AG04450 (cell line): ENCODE measurements at regions not wholly inside any gene's neighbourhood (a gene's known extent, or its start where the extent isn't known, plus 50 kb on each side); places are given as distances from the start of the nearest gene placed in this dataset.

ENCODE experiments used
- CTCF ChIA-PET: fragments of 300-600, 350-600 bp; formaldehyde crosslinking; extraction: SDS; loops from one replicate; lab custom pipeline; 2022; ENCODE audit warnings: antibody characterized with exemption, inconsistent platforms; lab: Charles Lee
- POLR2A ChIA-PET: fragments of 350-600 bp; formaldehyde crosslinking; extraction: SDS; loops from one replicate; lab custom pipeline; 2021; ENCODE audit warnings: antibody characterized with exemption, inconsistent platforms; lab: Yijun Ruan, JAX
- DNase-seq: peaks from one replicate; pipeline ENCODE4 v3.0.0-alpha.2; 2011; ENCODE audit warnings: low read depth, low spot score
- H3K27ac ChIP-seq: one replicate; pipeline ENCODE4 v1.5.1; 2012; ENCODE audit warnings: low read depth, low read length, control low read depth
- H3K27me3 ChIP-seq: one replicate; pipeline ENCODE4 v1.6.0; 2012; ENCODE audit warnings: low read length; ENCODE audit not compliant: control insufficient read depth, insufficient read depth
- H3K4me3 ChIP-seq: 2 replicates; pipeline ENCODE4 v1.5.1; 2011; ENCODE audit warnings: mild to moderate bottlenecking, low read depth, low read length, control low read depth
- H3K9me3 ChIP-seq: 2 replicates; pipeline ENCODE4 v1.5.1; 2012; ENCODE audit warnings: low read length; ENCODE audit not compliant: control insufficient read depth, insufficient read depth
- TF ChIP-seq, protein P1 (sequence below): IDR thresholded peaks from 2 replicates; pipeline ENCODE4 v1.5.1; 2011; ENCODE audit warnings: low read depth, low read length, control low read depth, inconsistent platforms

- Histone ChIP-seq H3K27ac (no peak overlapping the region), H3K27me3 (no peaks in the 10 kb centered on the region), H3K9me3 (no peaks in the 10 kb centered on the region), H3K4me3 (no peak overlapping the region)
- DNase-seq = no peak
- ChIA-PET POLR2A (interaction anchor here (0.7 kb wide), 1 partner anchor 114 kb away, joined by 3 read pairs; no protein-coding TSS in a partner anchor), CTCF (interaction anchor here (0.6 kb wide), 1 partner anchor 1226 kb away, joined by 5 read pairs; no protein-coding TSS in a partner anchor)
- TF ChIP-seq, protein P1, sequence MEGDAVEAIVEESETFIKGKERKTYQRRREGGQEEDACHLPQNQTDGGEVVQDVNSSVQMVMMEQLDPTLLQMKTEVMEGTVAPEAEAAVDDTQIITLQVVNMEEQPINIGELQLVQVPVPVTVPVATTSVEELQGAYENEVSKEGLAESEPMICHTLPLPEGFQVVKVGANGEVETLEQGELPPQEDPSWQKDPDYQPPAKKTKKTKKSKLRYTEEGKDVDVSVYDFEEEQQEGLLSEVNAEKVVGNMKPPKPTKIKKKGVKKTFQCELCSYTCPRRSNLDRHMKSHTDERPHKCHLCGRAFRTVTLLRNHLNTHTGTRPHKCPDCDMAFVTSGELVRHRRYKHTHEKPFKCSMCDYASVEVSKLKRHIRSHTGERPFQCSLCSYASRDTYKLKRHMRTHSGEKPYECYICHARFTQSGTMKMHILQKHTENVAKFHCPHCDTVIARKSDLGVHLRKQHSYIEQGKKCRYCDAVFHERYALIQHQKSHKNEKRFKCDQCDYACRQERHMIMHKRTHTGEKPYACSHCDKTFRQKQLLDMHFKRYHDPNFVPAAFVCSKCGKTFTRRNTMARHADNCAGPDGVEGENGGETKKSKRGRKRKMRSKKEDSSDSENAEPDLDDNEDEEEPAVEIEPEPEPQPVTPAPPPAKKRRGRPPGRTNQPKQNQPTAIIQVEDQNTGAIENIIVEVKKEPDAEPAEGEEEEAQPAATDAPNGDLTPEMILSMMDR = no peak
Observed at GRCh38 chr1:80534606-80535360, 1266.0 kb upstream of the ADGRL2 start.

GRCh38 chr1:80533775-80534334, 1266.9 kb upstream of the ADGRL2 start:
- no peak for DNase-seq
- TF ChIP-seq, protein P1 = no peak
- ChIA-PET POLR2A (no interaction called here), CTCF (no interaction called here)
- no peaks in the 10 kb centered on the region for H3K27me3 ChIP-seq
- no peaks in the 10 kb centered on the region for H3K9me3 ChIP-seq
- no peak overlapping the region for H3K4me3 ChIP-seq
- no peak overlapping the region for H3K27ac ChIP-seq

- no peaks in the 10 kb centered on the region for H3K9me3 ChIP-seq
- TF ChIP-seq, protein P1 = no peak
- POLR2A ChIA-PET = no interaction called here
- no peak overlapping the region for H3K27ac ChIP-seq
- no peak for DNase-seq
- H3K4me3 ChIP-seq = no peak overlapping the region
- CTCF ChIA-PET = no interaction called here
- no peaks in the 10 kb centered on the region for H3K27me3 ChIP-seq
Observed at GRCh38 chr1:80533093-80533492, 1267.6 kb upstream of the ADGRL2 start.

DNA sequence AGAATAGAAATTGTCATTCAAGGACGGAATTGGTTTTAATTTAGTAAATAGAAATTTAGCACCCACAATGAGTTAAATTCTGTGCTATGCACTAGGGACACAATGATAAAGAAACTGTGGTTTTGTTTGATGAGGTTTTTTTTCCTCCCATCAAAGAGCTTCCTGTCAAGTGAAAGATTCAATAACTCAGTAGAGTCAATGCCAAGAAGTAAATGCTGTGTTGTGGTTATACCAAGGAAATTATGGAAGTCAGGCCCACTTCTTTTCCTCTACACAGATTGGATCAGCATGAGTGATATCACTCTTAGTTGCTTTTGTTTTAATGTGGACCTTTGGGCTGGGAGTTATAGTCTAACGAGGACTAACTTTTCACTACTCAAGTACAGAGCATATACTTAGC, 1269.6 kb upstream of the ADGRL2 start:
- Histone ChIP-seq H3K27ac (no peak overlapping the region), H3K9me3 (no peaks in the 10 kb centered on the region), H3K4me3 (no peak overlapping the region), H3K27me3 (no peaks in the 10 kb centered on the region)
- ChIA-PET CTCF (no interaction called here), POLR2A (no interaction called here)
- TF ChIP-seq, protein P1 = no peak
- no peak for DNase-seq

- no peaks in the 10 kb centered on the region for H3K9me3 ChIP-seq
- POLR2A ChIA-PET = no interaction called here
- TF ChIP-seq, protein P1 = no peak
- H3K27me3 ChIP-seq = no peaks in the 10 kb centered on the region
- H3K4me3 ChIP-seq = no peak overlapping the region
- H3K27ac ChIP-seq = no peak overlapping the region
- CTCF ChIA-PET = no interaction called here
- DNase-seq = no peak
Observed at GRCh38 chr1:80529546-80529945, 1271.2 kb upstream of the ADGRL2 start.
